Ammon's horn (tissue), 1 donor: ENCODE measurements at regions not wholly inside any gene's neighbourhood (a gene's known extent, or its start where the extent isn't known, plus 50 kb on each side); places are given as distances from the start of the nearest gene placed in this dataset.

Experiments used
- DNase-seq: peaks from one replicate; pipeline ENCODE4 v3.0.0-alpha.2; 2016; ENCODE audit warnings: low spot score

DNA sequence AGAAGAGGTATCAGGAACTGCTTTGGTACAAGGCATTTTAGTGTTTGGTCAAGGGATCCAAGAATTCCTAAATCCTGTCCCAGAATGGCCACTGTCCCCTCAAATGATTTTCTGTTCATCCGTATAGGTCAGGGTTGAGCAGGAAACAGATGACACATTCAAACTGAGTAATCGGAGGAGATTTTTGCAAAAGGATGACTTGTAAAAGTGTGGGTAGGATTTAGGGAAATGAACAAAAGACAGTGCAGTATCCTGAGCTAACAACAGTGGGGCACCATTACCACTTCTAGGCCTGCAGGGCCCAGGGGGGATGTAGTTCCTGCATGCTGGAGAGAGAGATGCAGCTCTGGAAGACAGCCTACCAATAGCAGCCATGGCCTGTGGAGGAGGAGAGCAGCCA, 290.1 kb downstream of the ZSWIM6 start:
- DNase-seq, result no peak

- DNase-seq, result peak; percentile 43
Observed at GRCh38 chr5:61623401-61624069, 291.5 kb downstream of the ZSWIM6 start.

DNA sequence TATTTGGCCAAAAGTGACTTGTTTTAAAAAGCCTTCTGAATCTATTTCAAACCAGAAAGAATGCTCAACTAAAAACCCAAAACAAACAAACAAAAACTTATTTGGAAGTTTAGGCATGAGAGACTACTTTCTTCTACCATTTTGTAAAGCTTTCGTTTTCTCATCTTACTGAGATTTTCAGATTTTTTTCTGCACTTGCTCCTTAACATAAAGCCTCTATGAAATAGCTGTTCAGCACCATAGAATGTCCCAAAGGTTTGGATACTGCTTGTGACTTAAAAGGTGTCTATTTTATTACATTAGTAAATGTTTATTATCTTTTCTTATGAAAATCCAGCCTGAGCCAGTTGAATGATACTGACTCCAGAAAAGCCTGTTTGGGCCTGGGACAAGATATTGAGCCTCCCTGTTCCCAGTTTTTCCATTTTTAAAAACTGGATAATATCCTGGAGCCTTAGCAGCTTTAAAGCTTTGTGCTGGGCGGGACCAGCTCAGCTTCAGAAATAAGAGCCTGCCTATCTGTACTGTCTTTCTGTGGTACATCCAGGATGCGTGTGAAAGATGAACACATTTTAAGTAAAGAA, 292.6 kb downstream of the ZSWIM6 start:
- no peak for DNase-seq

GRCh38 chr5:61625137-61625561, 293.1 kb downstream of the ZSWIM6 start:
- DNase-seq, result no peak

GRCh38 chr5:61625681-61626621, 293.9 kb downstream of the ZSWIM6 start:
- peak; percentile 85 for DNase-seq

DNA sequence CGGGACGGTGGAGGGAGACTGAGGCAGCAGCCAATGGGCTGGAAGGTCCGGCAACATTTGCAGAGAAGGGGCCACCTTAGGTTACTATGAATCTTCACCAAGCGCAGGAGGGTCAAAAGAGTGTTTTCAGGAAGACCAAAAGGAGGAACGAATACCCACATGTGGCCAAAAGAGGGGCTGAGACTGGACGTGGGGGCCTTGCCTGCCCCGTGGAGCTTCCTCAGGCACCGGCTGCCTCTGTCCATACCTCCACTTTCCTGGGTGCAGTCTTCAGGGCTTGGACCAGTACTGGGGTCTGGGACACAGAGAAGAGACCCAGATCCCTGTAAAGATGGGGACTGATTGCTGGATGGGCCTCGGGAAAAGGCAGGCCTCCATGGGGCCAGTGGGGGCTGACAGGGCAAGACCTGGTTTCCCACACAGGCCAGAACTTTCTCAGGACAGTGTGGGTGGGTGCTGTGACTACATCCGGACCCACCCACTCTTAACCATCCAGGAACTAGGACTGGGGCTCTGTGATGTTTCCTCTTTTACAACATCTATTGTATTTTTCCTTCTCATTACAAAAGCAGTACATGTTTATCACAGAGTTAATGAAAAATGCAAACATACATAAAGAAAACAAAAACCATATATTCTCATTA, 294.7 kb downstream of the ZSWIM6 start:
- DNase-seq, result no peak

DNA sequence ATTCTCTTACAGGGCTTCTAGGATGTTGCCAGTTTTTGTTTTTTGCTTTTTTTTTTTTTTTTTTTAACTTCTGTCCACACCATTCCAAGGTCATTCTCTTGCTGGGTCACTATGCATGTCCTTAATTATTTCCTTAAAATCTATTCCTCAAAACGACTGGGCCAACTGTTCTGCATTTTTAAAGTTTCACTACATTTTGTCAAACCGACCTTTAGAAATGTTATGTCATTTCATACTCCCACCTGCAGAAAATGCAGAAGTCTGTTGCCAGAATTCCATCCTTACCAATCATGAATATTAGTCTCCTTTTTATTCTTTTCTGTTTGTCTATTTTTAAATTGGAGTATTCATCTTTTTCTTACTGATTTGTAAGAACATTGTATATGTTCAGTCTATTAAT, 295.5 kb downstream of the ZSWIM6 start:
- DNase-seq, result no peak

- no peak for DNase-seq
Observed at GRCh38 chr5:61630908-61631307, 298.9 kb downstream of the ZSWIM6 start.

GRCh38 chr5:61631438-61631941, 299.4 kb downstream of the ZSWIM6 start:
- DNase-seq, result peak; percentile 93

GRCh38 chr5:61632064-61632463, 300.0 kb downstream of the ZSWIM6 start:
- DNase-seq, result no peak

- no peak for DNase-seq
Observed at GRCh38 chr5:61635271-61635670, 303.2 kb downstream of the ZSWIM6 start.

GRCh38 chr5:61637566-61637965, 305.5 kb downstream of the ZSWIM6 start:
- DNase-seq, result peak; percentile 80

DNA sequence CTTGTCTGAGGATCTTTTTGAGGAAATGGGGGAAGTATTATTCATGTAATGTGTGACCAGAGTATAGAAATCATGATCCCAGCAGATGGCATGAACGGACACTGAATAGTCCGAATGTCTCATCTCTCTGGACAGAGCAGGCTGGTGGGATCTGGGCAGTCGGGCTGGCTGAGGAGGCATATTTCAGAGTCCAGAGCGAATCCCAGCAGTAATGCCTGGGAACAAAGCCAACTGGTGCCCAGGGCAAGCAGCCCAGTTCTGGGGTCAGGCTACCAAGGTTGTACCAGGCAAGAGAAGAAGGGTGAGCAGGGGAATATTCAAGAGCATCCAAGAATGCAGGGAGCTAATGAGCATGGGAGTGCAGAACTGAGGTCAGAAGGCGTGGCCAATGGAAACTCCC, 306.4 kb downstream of the ZSWIM6 start:
- DNase-seq, result peak; percentile 80

- no peak for DNase-seq
Observed at GRCh38 chr5:61640179-61641021, 308.3 kb downstream of the ZSWIM6 start.

DNA sequence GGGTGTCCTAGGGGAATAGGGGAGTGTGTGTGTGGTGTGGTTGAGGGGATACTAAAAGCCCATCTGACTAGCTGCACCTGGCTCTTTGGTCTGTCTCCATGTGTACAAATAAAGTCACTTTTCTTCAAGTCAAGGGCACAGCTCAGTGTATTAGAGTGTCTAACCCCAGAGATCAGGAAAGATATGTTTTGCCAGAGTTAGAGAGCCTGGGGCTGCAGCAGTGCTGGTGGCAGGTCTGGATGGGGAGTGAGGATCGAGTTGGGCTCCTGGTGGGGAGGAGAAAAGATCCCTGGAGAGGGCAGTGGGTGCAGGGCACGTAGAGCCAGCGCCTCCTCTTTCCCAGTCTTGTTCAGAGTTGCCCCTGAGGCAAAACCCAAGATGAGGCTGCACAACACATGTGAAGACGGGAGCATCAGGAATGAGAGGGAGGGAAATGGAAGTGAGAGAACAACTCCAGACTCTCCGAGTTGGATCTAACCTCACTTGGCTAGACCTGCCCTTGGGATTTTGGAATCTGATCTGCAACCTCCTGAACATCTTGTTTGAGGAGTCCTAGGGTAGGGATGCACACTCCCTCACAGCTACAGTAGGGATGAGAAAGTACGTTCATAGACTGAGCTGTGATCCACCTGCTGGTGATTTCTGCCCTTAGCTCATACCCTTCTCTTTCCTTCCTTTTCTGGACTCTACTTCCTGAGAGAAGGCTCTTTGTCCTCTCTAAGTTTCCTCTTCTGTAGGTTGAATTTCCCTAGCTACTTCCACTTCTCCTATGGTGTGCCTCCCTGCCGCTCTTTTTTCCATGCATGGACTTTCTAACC, 309.9 kb downstream of the ZSWIM6 start:
- DNase-seq, result no peak

DNA sequence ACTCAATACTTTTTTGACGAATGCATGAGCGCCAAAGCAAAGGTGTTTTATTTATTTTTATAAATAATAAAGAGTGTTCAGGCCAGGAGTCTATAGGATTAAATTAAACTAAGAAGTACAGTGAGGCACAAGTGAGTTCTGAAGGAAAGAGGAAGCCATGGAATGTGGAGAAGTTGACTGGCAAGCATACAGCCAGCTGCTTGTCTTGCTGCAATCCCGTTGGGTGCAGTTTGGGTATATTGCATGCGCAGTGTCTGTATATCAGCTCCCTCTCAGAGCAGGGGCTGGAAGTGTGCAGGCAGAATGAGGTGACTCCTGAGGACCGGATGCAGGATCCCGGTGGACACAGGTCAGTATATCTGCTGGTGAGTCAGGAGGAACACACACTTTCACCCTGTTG, 315.6 kb downstream of the ZSWIM6 start:
- no peak for DNase-seq

GRCh38 chr5:61649231-61649630, 317.2 kb downstream of the ZSWIM6 start:
- no peak for DNase-seq

DNA sequence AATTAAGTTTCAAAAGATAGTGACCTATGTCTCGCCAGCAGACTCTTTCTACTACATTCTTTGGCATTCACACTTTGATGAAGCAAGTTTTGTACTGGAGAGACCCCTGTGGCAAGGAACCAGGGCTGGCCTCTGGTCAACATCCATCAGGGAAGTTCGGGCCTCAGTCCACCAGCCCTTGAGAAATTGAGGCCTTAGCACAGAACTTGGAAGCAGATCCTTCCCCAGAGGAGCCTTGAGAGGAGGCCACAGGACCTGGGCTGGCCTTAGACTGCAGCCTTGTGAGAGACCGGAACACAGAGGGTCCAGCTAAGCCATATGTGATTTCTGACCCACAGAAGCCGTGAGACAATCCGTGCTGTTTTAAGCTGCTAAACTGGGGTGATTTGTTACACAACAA, 317.9 kb downstream of the ZSWIM6 start:
- no peak for DNase-seq

DNA sequence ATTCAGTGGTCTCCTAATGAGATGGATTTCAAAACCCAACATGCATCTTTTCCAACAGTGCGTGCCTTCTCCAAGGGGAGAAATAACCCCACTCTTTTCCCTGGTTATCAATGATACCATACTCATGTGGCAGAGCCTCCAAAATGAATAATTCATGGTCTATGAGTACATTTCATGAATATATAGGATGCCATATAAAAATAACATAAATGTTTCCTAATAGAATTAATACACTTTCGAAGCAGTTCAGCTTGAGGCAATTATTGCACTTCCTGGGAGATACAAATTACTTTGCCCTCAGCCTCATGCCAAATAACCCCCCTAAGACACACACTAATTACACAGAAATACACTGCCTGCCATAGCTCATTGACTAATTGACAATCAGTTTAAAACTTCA, 318.6 kb downstream of the ZSWIM6 start:
- DNase-seq, result no peak

DNA sequence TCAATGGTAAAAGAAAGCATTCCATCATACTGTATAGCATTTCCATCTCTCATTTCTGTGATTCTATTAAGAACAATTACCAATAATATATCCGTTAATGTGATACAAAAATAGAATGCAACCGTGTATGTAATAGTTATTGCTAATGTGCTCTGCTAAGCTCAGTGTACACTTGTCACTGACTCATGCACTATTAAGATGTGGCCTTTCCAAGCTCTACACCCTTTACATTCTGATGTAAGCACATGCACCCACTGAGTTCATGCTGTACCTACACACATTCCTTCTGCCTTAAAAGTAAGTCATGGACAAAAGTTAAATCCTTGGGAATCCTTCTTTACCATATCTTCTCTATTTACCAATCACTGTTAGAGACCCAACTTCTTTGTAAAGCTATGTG, 319.1 kb downstream of the ZSWIM6 start:
- no peak for DNase-seq
